CD4-positive, CD25-positive, alpha-beta regulatory T cell (primary cell): ENCODE measurements at regions not wholly inside any gene's neighbourhood (a gene's known extent, or its start where the extent isn't known, plus 50 kb on each side); places are given as distances from the start of the nearest gene placed in this dataset.
A peak's percentile ranks its signal among the peaks of the same experiment; 100 is the strongest.

Experiments
- ATAC-seq, 2 donors: fragments of 150-1000 bp; cut with Tn5 transposase; one replicate each; pipeline ENCODE4 v1.10.0; 2021; ENCODE audit warnings: low read depth in 2 of 2, moderate number of reproducible peaks in 2 of 2, moderate library complexity in 1 of 2
- DNase-seq, 3 donors: peaks; one replicate each; pipeline versions ENCODE4 v3.0.0 to v3.0.0-alpha.2; 2012 to 2022; ENCODE audit warnings: mixed read lengths in 1 of 3
- H3K27ac ChIP-seq: one replicate; pipeline ENCODE4 v1.7.0; 2013; ENCODE audit warnings: mild to moderate bottlenecking, low read length; ENCODE audit not compliant: insufficient read depth, poor library complexity, severe bottlenecking
- H3K27me3 ChIP-seq: one replicate; pipeline ENCODE4 v1.7.0; 2013; ENCODE audit warnings: low read length; ENCODE audit not compliant: control insufficient read depth, insufficient read depth
- H3K36me3 ChIP-seq: one replicate; pipeline ENCODE4 v1.7.0; 2013; ENCODE audit warnings: mild to moderate bottlenecking, low read length, moderate library complexity; ENCODE audit not compliant: control insufficient read depth, insufficient read depth
- H3K4me1 ChIP-seq: 2 replicates; pipeline ENCODE4 v1.7.0; 2013; ENCODE audit warnings: mild to moderate bottlenecking, low read length; ENCODE audit not compliant: insufficient read depth, control insufficient read depth, poor library complexity, severe bottlenecking
- H3K4me3 ChIP-seq: one replicate; pipeline ENCODE4 v1.7.0; 2013; ENCODE audit warnings: low read depth, mild to moderate bottlenecking, low read length, moderate library complexity
- H3K9me3 ChIP-seq, 2 experiments: 1 replicate in 1 of 2; 2 replicates in 1 of 2; pipeline ENCODE4 v1.7.0; 2013; ENCODE audit warnings: low read length in 2 of 2, mild to moderate bottlenecking in 1 of 2, moderate library complexity in 1 of 2; ENCODE audit not compliant: control insufficient read depth in 2 of 2
- H3K27ac Mint-ChIP-seq, 3 donors: one replicate each; pipeline ENCODE4 v1.8.0; 2020 to 2022; ENCODE audit warnings: mild to moderate bottlenecking in 3 of 3, mixed read lengths in 3 of 3, moderate library complexity in 2 of 3
- H3K27me3 Mint-ChIP-seq: one replicate; pipeline ENCODE4 v1.8.0; 2022; ENCODE audit warnings: mild to moderate bottlenecking, mixed read lengths
- H3K36me3 Mint-ChIP-seq: one replicate; pipeline ENCODE4 v1.8.0; 2020; ENCODE audit warnings: mixed read lengths
- H3K4me1 Mint-ChIP-seq, 4 donors: one replicate each; pipeline ENCODE4 v1.8.0; 2020 to 2022; ENCODE audit warnings: mixed read lengths in 4 of 4, mild to moderate bottlenecking in 1 of 4
- H3K4me3 Mint-ChIP-seq, 4 donors: one replicate each; pipeline ENCODE4 v1.8.0; 2020 to 2022; ENCODE audit warnings: mild to moderate bottlenecking in 4 of 4, mixed read lengths in 4 of 4, moderate library complexity in 3 of 4
- H3K9me3 Mint-ChIP-seq, 7 donors: one replicate each; pipeline ENCODE4 v1.8.0; 2020 to 2022; ENCODE audit warnings: mixed read lengths in 7 of 7, mild to moderate bottlenecking in 3 of 7, moderate library complexity in 2 of 7

GRCh38 chr2:176763130-176763529 is 449.5 kb upstream of the HNRNPA3 start:
- no peak overlapping the region for H3K4me3 ChIP-seq
- H3K9me3 Mint-ChIP-seq, result no peaks in the 10 kb centered on the region
- H3K4me1 Mint-ChIP-seq, result no peaks in the 10 kb centered on the region
- no peak overlapping the region for H3K4me3 Mint-ChIP-seq
- no peaks in the 10 kb centered on the region for H3K27me3 ChIP-seq
- H3K4me1 ChIP-seq, result no peaks in the 10 kb centered on the region
- no peak overlapping the region for H3K27ac Mint-ChIP-seq
- no peak for DNase-seq
- peaks cover 27% of the 10 kb centered on the region for H3K27me3 Mint-ChIP-seq
- no peak overlapping the region for H3K27ac ChIP-seq
- no peaks in the 10 kb centered on the region for H3K36me3 Mint-ChIP-seq
- ATAC-seq, result no peak
- H3K36me3 ChIP-seq, result no peaks in the 10 kb centered on the region
- no peaks in the 10 kb centered on the region for H3K9me3 ChIP-seq

GRCh38 chr2:176763851-176764404 is 448.7 kb upstream of the HNRNPA3 start:
- Mint-ChIP-seq H3K27ac (no peak overlapping the region), H3K4me1 (no peaks in the 10 kb centered on the region), H3K36me3 (no peaks in the 10 kb centered on the region), H3K9me3 (no peaks in the 10 kb centered on the region), H3K27me3 (peaks cover 27% of the 10 kb centered on the region), H3K4me3 (no peak overlapping the region)
- Histone ChIP-seq H3K36me3 (no peaks in the 10 kb centered on the region), H3K9me3 (no peaks in the 10 kb centered on the region), H3K27me3 (no peaks in the 10 kb centered on the region), H3K4me1 (no peaks in the 10 kb centered on the region), H3K4me3 (no peak overlapping the region), H3K27ac (no peak overlapping the region)
- no peak for DNase-seq
- ATAC-seq, result no peak

DNA sequence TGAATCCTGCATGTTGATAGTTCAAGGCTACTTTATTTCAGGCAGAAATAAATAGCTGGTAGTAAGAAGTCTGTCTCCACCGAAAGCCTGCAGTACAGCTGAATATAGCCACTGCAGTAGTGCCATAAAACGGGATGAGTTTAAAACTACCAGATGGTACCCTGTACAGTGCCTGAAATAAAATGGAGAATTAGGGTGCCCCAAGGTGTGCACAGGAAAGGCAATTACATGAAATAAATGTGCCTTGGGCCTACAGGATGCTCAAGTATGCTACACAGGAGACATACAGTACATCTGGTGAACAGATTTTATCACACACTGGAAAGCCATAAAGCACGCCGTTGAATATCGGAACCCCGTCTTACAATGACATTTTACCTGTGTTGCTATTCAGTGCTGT is 447.7 kb upstream of the HNRNPA3 start:
- Histone ChIP-seq H3K4me1 (no peaks in the 10 kb centered on the region), H3K27me3 (no peaks in the 10 kb centered on the region), H3K27ac (no peak overlapping the region), H3K4me3 (no peak overlapping the region), H3K36me3 (no peaks in the 10 kb centered on the region), H3K9me3 (no peaks in the 10 kb centered on the region)
- no peaks in the 10 kb centered on the region for H3K36me3 Mint-ChIP-seq
- no peak for DNase-seq
- H3K4me3 Mint-ChIP-seq, result no peak overlapping the region
- no peaks in the 10 kb centered on the region for H3K4me1 Mint-ChIP-seq
- peaks cover 21% of the 10 kb centered on the region for H3K27me3 Mint-ChIP-seq
- H3K9me3 Mint-ChIP-seq, result peaks cover 0 to 2% (median 0%) of the 10 kb centered on the region in 7 donors
- H3K27ac Mint-ChIP-seq, result no peak overlapping the region
- no peak for ATAC-seq

- DNase-seq, result no peak
- Histone ChIP-seq H3K27ac (no peak overlapping the region), H3K4me3 (no peak overlapping the region), H3K36me3 (no peaks in the 10 kb centered on the region), H3K27me3 (no peaks in the 10 kb centered on the region), H3K9me3 (no peaks in the 10 kb centered on the region), H3K4me1 (no peaks in the 10 kb centered on the region)
- Mint-ChIP-seq H3K36me3 (no peaks in the 10 kb centered on the region), H3K9me3 (peaks cover 0 to 4% (median 0%) of the 10 kb centered on the region in 7 donors), H3K4me3 (no peak overlapping the region), H3K4me1 (no peaks in the 10 kb centered on the region), H3K27me3 (peaks cover 16% of the 10 kb centered on the region), H3K27ac (no peak overlapping the region)
- no peak for ATAC-seq
Measured at GRCh38 chr2:176766005-176766404, 446.6 kb upstream of the HNRNPA3 start.

DNA sequence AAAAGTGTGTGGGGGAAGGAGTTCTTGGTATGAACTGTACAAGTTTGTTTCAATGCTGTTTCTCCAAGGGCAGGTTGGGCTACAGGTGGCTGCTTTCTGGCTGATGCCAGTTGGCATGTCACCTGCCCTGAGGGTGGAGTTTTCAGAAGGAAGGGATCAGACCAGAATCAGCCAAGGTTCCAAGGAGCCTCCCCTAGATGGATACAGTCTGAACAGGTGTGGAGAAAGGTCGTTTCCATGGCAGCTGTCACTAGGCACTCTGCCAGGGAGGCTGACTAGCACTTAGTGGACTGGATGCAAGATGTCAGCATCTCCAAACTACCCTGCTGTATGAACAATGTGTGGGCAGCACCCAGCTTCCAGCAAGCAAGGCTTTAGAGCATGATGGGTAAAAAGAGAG is 444.4 kb upstream of the HNRNPA3 start:
- Mint-ChIP-seq H3K4me3 (no peak overlapping the region), H3K27ac (no peak overlapping the region), H3K9me3 (peaks cover 0 to 8% (median 5%) of the 10 kb centered on the region in 7 donors), H3K27me3 (peaks cover 4% of the 10 kb centered on the region), H3K36me3 (no peaks in the 10 kb centered on the region), H3K4me1 (no peaks in the 10 kb centered on the region)
- H3K4me1 ChIP-seq, result no peaks in the 10 kb centered on the region
- H3K36me3 ChIP-seq, result no peaks in the 10 kb centered on the region
- H3K27me3 ChIP-seq, result no peaks in the 10 kb centered on the region
- no peak for ATAC-seq
- H3K9me3 ChIP-seq, result no peaks in the 10 kb centered on the region
- no peak for DNase-seq
- no peak overlapping the region for H3K27ac ChIP-seq
- H3K4me3 ChIP-seq, result no peak overlapping the region

DNA sequence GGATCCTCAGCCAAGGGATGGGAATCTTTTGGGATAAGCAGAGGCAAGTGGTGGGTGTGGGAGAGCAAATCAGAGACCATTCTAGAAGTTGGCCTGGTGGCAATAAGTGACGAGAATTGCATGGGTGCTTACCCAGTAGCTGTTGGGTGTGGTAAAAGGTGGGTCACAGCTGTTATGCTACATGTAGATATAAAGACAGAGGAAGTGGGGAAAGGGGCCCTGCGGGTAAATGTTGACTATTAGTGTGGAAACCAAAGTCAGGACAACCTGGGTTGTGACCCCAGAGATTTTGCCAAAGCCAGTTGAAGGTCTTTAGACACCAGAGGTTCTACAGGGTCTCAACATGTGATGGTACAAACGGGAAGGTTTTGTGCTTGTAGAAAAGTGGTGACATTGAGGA is 443.6 kb upstream of the HNRNPA3 start:
- no peak for ATAC-seq

GRCh38 chr2:176769499-176770370 is 442.9 kb upstream of the HNRNPA3 start:
- ATAC-seq (no peak), DNase-seq (no peak)
- H3K4me1 Mint-ChIP-seq, result no peaks in the 10 kb centered on the region
- peaks cover 4% of the 10 kb centered on the region for H3K27me3 Mint-ChIP-seq
- peaks cover 0 to 18% (median 5%) of the 10 kb centered on the region in 7 donors for H3K9me3 Mint-ChIP-seq
- H3K4me3 Mint-ChIP-seq, result no peak overlapping the region
- H3K4me1 ChIP-seq, result no peaks in the 10 kb centered on the region
- no peaks in the 10 kb centered on the region for H3K9me3 ChIP-seq
- no peaks in the 10 kb centered on the region for H3K36me3 Mint-ChIP-seq
- no peaks in the 10 kb centered on the region for H3K36me3 ChIP-seq
- H3K27ac ChIP-seq, result no peak overlapping the region
- H3K27ac Mint-ChIP-seq, result peak overlapping the region in 1 of 3 donors; percentile 83
- H3K27me3 ChIP-seq, result no peaks in the 10 kb centered on the region
- H3K4me3 ChIP-seq, result no peak overlapping the region

More for the DNA sequence above, 443.6 kb upstream of the HNRNPA3 start:
- Histone ChIP-seq H3K4me1 (no peaks in the 10 kb centered on the region), H3K27me3 (no peaks in the 10 kb centered on the region), H3K27ac (no peak overlapping the region), H3K4me3 (no peak overlapping the region), H3K9me3 (no peaks in the 10 kb centered on the region), H3K36me3 (no peaks in the 10 kb centered on the region)
- Mint-ChIP-seq H3K4me1 (no peaks in the 10 kb centered on the region), H3K27ac (peak overlapping the region in 1 of 3 donors; percentile 83), H3K27me3 (peaks cover 4% of the 10 kb centered on the region), H3K9me3 (peaks cover 0 to 14% (median 5%) of the 10 kb centered on the region in 7 donors), H3K4me3 (no peak overlapping the region), H3K36me3 (no peaks in the 10 kb centered on the region)
- no peak for DNase-seq

GRCh38 chr2:176772816-176773215 is 439.8 kb upstream of the HNRNPA3 start:
- Histone ChIP-seq H3K27ac (no peak overlapping the region), H3K4me3 (no peak overlapping the region), H3K9me3 (no peaks in the 10 kb centered on the region), H3K4me1 (no peaks in the 10 kb centered on the region), H3K27me3 (no peaks in the 10 kb centered on the region), H3K36me3 (no peaks in the 10 kb centered on the region)
- Mint-ChIP-seq H3K27me3 (no peaks in the 10 kb centered on the region), H3K36me3 (no peaks in the 10 kb centered on the region), H3K4me1 (no peaks in the 10 kb centered on the region), H3K9me3 (peaks cover 0 to 18% (median 5%) of the 10 kb centered on the region in 7 donors), H3K4me3 (no peak overlapping the region), H3K27ac (no peak overlapping the region)
- DNase-seq (no peak), ATAC-seq (no peak)
